ENCODE measurements at regions not wholly inside any gene's neighbourhood (a gene's known extent, or its start where the extent isn't known, plus 50 kb on each side); places are given as distances from the start of the nearest gene placed in this dataset.

DNA sequence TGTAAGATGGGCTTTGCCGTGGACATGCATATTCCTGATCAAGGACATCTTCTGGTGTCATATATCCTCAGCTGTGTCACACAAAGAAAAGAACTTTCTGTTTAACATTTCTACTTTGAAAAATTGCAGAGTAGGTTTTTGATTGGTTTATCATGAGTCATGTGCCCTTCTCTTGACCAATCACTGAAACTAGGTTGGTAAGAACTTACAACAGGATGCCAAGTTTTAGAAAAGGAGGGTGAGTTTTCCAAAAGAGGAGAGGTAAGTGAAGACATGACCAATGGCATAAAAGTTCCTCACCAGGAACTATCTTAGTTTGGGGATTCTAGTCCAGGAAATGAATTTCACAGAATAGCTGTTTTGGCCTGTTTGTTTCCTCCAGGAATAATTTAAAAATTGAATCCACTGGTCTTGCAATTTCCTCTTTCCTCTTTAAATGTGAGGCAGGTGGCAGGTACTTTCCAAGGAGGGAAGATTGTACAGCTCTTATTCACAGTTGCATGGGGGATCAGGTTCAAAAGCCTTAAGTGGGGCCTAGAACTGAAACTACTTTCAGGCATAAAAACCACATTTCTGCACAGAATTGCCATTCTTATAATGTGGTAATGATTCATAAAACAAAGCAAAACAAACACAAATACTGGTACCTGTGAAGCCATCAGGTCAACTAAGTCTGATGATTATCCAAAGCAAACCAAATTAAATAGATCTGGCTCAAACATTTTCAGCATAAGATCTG is 1114.5 kb upstream of the LCORL start:
- H3K9me3 ChIP-seq (ENCODE audit: control insufficient read depth, insufficient read depth, low read depth, low read length), result no peaks in the 10 kb centered on the region
- intact Hi-C loops (cut with micrococcal nuclease; ENCODE audit: unreplicated experiment), result no loop called here
- no TSS peak for BruUV-seq (replicated peaks)
- no peak for DNase-seq (ENCODE audit: low read depth, low spot score)
- ChIA-PET POLR2A (no interaction called here), CTCF (no interaction called here)
- no peak for ATAC-seq
- H3K27me3 ChIP-seq (ENCODE audit: control insufficient read depth, insufficient read depth, low read length), result no peaks in the 10 kb centered on the region
- in situ Hi-C loops (cut with HindIII; ENCODE audit: low pct_unique_long_range_greater_than_20kb, low sequenced_read_pairs), result no loop called here
- TF ChIP-seq TCF7L2 (IDR thresholded peaks at IDR 0.05; ENCODE audit: low read depth, low read length), result no peak
- TF ChIP-seq SIN3A (IDR thresholded peaks at IDR 0.05; ENCODE audit: borderline replicate concordance, insufficient read depth, low read depth, low read length), result no peak
- TF ChIP-seq, protein P1, sequence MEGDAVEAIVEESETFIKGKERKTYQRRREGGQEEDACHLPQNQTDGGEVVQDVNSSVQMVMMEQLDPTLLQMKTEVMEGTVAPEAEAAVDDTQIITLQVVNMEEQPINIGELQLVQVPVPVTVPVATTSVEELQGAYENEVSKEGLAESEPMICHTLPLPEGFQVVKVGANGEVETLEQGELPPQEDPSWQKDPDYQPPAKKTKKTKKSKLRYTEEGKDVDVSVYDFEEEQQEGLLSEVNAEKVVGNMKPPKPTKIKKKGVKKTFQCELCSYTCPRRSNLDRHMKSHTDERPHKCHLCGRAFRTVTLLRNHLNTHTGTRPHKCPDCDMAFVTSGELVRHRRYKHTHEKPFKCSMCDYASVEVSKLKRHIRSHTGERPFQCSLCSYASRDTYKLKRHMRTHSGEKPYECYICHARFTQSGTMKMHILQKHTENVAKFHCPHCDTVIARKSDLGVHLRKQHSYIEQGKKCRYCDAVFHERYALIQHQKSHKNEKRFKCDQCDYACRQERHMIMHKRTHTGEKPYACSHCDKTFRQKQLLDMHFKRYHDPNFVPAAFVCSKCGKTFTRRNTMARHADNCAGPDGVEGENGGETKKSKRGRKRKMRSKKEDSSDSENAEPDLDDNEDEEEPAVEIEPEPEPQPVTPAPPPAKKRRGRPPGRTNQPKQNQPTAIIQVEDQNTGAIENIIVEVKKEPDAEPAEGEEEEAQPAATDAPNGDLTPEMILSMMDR (IDR thresholded peaks at IDR 0.05), result no peak
- TF ChIP-seq POLR2AphosphoS5 (IDR thresholded peaks at IDR 0.05; ENCODE audit: low read depth, low read length), result no peak
- TF ChIP-seq, protein P2, sequence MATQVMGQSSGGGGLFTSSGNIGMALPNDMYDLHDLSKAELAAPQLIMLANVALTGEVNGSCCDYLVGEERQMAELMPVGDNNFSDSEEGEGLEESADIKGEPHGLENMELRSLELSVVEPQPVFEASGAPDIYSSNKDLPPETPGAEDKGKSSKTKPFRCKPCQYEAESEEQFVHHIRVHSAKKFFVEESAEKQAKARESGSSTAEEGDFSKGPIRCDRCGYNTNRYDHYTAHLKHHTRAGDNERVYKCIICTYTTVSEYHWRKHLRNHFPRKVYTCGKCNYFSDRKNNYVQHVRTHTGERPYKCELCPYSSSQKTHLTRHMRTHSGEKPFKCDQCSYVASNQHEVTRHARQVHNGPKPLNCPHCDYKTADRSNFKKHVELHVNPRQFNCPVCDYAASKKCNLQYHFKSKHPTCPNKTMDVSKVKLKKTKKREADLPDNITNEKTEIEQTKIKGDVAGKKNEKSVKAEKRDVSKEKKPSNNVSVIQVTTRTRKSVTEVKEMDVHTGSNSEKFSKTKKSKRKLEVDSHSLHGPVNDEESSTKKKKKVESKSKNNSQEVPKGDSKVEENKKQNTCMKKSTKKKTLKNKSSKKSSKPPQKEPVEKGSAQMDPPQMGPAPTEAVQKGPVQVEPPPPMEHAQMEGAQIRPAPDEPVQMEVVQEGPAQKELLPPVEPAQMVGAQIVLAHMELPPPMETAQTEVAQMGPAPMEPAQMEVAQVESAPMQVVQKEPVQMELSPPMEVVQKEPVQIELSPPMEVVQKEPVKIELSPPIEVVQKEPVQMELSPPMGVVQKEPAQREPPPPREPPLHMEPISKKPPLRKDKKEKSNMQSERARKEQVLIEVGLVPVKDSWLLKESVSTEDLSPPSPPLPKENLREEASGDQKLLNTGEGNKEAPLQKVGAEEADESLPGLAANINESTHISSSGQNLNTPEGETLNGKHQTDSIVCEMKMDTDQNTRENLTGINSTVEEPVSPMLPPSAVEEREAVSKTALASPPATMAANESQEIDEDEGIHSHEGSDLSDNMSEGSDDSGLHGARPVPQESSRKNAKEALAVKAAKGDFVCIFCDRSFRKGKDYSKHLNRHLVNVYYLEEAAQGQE (IDR thresholded peaks at IDR 0.05; ENCODE audit: insufficient read depth in 1 of 2, low read depth in 2 of 2, low read length in 1 of 2), result no peak
- H3K36me3 ChIP-seq (ENCODE audit: control insufficient read depth, insufficient read depth, low read length), result no peaks in the 10 kb centered on the region
- no peak overlapping the region for H3K4me3 ChIP-seq (ENCODE audit: low read depth in 2 of 2, low read length in 2 of 2)
- H3K27ac ChIP-seq (ENCODE audit: low read length), result no peak overlapping the region
- H3K4me1 ChIP-seq (ENCODE audit: control insufficient read depth, insufficient read depth, low read length), result no peaks in the 10 kb centered on the region

DNA sequence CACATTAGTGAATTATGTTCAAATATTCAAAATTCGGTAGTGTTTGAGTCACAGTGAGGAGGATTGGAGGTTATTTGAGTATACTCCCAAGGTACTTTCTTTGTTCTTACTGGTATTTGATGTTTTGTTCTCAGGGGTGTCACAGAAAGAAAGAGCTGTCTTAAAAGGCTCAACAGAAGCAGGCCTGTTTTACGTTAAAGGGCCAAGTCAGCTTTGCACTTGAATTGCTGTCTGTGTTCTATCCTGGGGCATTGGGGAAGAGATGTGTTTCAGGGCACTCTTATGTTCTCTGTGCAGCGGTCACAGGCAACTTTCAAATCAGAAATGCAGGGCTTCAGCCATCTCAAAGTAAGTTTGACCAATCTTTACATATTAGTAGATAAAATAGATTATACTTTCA is 1113.1 kb upstream of the LCORL start:
- BruUV-seq (replicated peaks), result no TSS peak
- DNase-seq (ENCODE audit: low read depth, low spot score) (no peak), ATAC-seq (no peak)
- CTCF ChIA-PET, result no interaction called here
- H3K27ac ChIP-seq (ENCODE audit: low read length), result no peak overlapping the region
- in situ Hi-C loops (cut with HindIII; ENCODE audit: low pct_unique_long_range_greater_than_20kb, low sequenced_read_pairs), result no loop called here
- POLR2A ChIA-PET, result no interaction called here
- no peaks in the 10 kb centered on the region for H3K4me1 ChIP-seq (ENCODE audit: control insufficient read depth, insufficient read depth, low read length)
- no peak for TF ChIP-seq POLR2AphosphoS5 (IDR thresholded peaks at IDR 0.05; ENCODE audit: low read depth, low read length)
- TF ChIP-seq, protein P2 (IDR thresholded peaks at IDR 0.05; ENCODE audit: insufficient read depth in 1 of 2, low read depth in 2 of 2, low read length in 1 of 2), result no peak
- TF ChIP-seq TCF7L2 (IDR thresholded peaks at IDR 0.05; ENCODE audit: low read depth, low read length), result no peak
- no peak for TF ChIP-seq SIN3A (IDR thresholded peaks at IDR 0.05; ENCODE audit: borderline replicate concordance, insufficient read depth, low read depth, low read length)
- H3K36me3 ChIP-seq (ENCODE audit: control insufficient read depth, insufficient read depth, low read length), result no peaks in the 10 kb centered on the region
- no peaks in the 10 kb centered on the region for H3K9me3 ChIP-seq (ENCODE audit: control insufficient read depth, insufficient read depth, low read depth, low read length)
- no peaks in the 10 kb centered on the region for H3K27me3 ChIP-seq (ENCODE audit: control insufficient read depth, insufficient read depth, low read length)
- intact Hi-C loops (cut with micrococcal nuclease; ENCODE audit: unreplicated experiment), result no loop called here
- no peak overlapping the region for H3K4me3 ChIP-seq (ENCODE audit: low read depth in 2 of 2, low read length in 2 of 2)

All from Panc1 (cell line).